ENCODE measurements at regions not wholly inside any gene's neighbourhood (a gene's known extent, or its start where the extent isn't known, plus 50 kb on each side); places are given as distances from the start of the nearest gene placed in this dataset.
A peak's percentile ranks its signal among the peaks of the same experiment; 100 is the strongest.

DNA sequence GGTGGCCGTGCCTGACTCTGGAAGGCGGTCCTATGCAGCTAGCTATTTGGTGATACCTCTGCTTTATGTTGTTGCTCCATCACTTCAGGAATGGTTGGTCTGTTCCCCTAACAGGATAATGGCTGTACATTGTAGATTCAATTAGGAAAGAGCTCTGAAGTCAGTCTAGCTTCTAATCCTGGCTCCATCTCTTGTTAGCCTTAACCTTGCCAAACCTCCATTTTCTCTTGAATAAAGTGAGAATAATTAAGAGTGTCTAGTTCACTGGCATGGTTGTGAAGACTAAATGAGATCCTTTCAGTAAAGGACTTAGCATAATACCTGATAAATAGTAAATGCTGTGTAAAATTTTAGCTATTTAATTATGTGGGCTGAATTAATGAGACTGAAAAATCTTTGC lies 262.5 kb upstream of the ARHGAP20 start:
- DNase-seq, result no peak

DNA sequence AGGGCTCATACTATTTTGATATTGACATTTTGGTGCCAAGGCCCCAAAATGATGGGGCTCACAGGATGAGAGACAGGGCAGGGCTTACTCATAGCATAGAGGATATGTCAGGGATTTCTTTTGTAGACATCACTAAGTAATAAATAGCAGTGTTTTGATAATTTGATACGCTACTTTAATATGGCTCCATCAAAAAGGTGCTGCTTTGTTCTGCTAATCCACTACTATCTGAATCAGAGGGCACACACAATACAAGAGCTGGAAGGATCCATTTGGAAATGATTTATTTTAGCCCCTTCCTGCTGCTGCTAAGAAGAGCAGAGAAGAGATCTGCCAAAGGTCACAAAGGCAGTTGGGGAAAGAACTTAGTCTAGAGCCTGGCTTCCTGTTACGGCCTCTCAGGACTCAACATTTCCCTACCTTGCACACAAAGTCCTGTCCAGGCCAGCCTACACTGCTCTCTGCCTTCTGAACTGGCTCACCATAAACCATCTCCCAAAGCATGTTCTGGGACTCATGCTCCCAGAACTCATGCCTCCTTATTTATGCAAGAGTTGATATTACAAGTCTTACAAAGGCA lies 261.3 kb upstream of the ARHGAP20 start:
- no peak for DNase-seq

DNA sequence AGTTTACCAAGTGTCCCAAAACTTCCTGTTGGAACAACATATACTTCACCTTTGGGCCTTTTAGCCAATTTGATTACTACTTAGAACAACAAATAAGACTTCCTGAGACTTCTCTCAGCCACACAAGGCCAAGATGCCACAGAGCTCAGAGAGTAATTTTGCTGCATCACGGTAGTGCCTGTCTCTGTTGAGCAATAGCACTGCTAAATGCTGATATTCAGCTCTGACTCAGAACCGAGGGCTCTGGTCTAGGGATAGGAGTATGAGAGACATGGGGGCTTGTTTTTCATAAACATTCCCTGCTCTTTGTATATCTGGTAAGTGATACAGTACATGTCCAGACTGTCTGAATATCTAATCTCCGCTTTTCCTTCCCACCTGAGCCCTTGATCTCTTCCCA lies 260.4 kb upstream of the ARHGAP20 start:
- no peak for DNase-seq

DNA sequence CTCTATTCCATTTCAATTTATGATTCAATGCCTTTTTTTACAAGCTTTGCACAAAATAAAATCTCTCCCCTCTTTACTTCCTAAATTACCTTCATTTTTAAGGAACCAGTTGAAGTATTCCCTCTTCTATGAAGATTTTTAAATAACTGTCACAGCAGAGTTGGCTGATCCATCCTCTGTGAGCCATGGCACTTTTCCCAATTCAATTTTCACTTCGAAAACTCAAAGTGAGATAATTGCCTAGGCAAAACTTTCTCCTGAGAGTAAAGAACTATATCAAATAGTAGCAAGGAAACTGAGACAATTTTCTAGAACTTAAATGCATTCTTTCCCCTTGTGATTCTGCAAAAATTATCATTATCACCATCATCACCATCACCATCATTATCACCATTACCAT lies 259.9 kb upstream of the ARHGAP20 start:
- DNase-seq, result no peak

DNA sequence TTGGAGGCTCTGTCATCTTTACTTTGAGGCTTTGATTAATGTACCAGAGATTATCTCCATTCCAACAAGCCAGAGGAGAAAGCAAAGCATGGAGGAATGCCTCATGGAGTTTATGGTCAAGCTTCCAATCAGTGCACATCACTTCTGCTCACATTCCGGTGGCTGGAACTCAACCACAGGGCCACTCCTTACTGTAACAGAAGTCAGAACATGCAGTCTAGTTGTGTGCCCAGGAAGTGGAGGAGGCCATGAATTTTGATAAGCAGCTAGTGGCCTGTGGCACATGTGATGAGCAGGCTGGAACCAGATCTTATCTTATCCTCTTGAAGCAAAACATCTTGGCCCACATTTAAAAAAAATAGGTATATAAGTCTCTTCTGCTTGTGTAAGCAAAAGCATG lies 258.9 kb upstream of the ARHGAP20 start:
- DNase-seq, result no peak

DNA sequence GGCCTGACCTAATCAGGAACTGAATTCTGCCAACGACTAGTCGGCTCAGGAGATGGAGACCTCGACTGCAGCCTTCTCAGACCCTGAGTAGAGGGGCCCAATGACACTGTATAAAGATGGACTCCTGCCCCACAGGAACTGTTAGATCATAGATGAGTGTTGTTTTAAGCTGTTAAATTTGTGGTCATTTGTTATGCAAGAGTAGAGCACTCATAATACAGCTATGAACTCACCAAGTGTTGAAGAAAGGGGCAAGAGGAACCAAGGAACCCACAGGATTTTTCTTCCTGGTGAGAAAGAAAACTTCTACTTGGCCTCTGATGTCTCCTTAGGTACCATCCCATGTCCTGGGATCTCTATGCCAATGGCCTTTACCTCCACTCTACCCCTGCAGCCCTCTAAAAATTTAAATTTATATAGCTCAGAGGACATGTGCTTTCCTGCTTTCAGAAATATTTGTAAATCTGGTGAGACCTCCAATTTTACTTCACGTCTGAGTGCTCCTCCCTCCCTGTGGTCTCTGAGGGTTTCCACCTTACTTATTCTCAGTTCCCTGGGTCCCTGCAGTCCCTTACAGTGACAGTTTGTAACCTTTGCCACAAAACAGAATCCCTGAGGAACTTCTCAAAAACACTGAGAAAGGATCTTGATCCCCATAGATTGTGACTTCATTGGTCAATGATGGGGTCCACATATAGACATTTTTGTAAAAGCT lies 256.3 kb upstream of the ARHGAP20 start:
- DNase-seq, result no peak

DNA sequence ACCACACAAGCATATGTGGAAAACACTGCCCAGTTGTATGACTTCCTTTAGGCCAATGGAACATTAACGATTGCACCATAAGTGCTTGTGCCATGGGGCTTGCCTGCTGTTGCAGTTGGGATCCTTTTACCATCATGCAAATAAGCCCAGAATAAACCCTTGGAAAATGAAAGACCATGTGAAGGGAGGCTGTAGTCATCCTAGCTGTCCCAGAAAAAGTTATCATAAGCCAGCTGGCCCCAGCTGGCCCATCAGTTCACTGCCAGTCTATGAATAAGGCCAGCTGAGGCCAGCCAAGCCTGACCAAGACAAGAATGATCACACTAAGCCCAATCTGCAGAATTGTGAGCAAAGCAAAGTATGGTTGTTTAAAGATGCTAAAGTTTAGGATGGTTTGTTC lies 253.9 kb upstream of the ARHGAP20 start:
- DNase-seq, result no peak

DNA sequence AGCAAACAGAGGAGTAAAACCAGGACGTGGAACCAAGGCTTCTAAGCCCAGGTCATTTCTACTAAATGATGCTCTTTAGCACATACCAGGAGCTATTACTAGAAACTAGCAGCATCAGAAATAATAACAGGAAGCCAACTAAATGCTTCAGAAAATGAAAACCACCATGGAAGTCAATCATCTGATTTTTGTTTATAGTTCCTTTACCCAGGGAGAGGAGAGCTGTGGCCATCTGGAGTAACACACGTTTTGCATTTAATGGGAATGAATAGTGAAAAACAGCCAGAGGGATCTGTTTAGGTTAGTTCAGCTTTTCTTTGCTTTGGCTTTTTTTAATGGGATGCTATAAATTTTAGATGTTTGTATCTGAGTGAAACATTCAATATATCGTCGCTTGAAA lies 250.7 kb upstream of the ARHGAP20 start:
- no peak for DNase-seq

DNA sequence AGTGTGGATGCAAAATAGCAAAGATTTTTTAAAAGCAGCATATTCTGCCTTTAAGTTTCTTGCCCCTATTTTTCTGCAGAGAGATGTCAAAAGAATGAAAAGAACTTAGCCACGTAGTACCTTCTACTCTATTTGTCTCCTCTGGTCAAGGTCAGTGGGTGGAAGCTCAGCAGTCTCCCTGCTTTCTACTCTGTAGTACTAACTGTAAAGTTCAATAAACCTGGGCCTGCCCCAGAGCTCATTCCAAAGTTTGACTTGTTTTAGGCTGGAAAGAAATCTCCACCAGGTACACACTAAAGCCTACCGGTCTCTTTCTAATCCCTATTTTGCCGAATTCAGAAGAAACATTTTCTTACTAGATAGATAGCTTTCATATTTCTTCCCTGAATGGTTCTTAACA lies 247.9 kb upstream of the ARHGAP20 start:
- no peak for DNase-seq

DNA sequence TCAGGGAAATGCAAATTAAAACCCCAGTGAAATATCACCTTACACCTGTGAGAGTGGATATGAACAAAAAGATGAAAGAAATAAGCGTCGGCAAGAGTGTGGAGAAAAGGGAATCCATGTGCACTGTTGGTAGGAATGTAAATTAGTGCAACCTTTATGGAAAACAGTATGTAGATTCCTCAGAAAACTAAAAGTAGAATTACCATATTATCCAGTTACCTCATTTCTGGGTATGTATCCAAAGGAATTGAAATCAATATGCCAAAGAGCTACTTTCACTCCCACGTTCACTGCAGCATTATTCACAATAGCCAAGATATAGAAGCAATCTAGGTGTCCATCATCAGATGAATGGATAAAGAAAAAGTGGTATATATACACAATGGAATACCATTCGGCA lies 246.0 kb upstream of the ARHGAP20 start:
- DNase-seq, result no peak

DNA sequence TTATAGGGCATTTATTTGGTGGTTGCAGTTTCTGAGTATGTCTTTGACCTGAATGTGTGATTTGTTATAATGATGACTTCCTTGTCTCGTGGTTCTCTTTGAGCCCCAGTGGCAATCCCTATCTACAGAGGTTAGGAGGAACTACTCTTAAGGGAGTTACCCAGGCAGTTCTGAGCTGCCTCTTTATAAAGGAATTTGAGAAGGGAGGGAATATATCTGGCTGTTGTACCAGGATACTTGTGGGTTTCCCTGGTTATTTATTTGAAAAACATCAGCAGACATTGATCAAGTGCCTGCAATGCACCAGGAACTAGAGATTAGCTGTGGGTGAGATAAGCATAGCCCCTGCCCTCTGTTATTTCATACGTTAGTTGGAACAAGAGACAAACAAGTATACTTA lies 243.5 kb upstream of the ARHGAP20 start:
- no peak for DNase-seq

DNA sequence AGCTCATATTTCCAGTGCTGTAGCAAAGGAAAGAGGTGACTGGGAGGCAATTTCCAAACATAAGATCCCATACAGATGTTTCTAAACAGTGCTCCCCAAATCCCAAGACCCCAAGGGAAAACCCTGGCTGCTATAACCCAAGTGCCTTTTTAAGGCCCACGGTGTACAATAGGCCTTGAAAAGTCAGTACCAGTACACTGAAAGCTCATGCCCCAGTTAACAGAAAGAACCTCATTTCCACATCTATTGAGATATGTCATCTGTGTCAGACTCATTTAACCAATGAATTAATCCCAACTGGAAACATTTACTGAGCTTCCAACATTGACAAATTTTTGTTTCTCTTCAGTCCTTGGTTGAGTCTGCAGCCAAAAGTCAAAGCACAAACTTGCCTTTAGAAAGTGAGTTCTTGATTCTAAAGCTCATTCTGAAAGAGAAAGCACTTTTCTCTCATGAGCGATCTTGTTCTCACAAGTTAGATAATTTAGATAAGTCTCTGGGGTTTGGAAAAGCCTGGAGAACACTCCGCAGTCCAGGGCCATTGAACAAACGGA lies 239.8 kb upstream of the ARHGAP20 start:
- no peak for DNase-seq

DNA sequence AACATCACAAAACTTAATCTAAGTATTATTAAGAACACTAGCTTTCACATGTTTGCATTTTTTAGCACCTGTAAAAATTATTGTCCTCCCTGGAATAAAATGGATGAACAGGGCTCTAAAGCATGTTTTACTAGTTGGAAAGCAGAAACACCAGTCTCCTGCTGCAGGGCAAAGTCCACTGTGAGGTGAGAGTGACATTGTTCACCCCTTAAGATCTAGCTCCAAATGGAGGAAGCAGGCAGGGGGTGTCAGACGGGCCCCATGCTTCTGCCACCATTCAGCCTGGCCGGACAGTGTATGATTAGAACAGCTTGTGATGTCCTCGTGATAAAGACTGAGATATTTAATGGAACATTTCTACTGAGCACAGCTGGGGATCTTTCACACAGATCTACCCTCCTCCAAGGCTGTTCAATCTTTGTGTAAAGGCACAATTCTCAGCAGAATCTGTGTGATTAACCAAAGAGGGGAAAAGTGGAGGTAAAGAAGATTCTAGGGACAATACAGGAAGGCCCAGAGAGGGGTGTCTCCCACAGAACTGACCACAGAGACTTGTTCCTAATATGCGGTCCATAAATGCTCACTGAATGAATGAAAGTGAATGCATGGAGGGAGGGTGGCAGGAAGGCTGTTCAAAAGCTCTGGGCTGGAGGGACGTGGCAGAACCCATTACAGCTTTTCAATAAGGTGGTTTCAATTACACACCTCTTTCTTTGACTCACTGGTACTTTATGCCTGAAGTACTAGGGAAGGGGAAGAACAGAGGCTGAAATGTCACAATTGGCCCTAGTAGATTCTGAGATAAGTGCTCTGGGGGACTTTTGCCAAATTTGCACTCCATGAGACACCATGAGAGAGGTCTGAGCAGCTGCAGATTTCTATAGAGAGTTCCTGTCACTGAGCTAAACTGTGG lies 239.1 kb upstream of the ARHGAP20 start:
- DNase-seq, result no peak

DNA sequence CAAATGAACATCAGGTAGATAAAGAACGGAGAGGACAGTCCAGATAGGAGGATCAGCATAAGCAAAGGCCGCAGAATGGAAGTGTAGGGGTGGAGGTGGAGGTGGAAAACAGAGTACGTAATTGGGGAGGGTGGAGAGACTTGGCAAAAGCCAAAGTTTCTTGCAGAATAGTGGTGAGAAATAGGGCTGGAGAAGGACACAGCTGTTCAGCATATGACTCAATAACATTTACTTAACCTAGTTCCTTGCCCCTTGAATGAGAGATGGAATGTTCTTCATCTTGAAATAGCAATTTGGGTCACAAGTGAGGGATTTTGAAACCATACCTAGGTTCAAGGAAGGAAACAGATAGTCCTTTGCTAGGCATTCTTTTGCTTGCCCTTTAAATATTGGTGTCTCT lies 235.9 kb upstream of the ARHGAP20 start:
- DNase-seq, result no peak

DNA sequence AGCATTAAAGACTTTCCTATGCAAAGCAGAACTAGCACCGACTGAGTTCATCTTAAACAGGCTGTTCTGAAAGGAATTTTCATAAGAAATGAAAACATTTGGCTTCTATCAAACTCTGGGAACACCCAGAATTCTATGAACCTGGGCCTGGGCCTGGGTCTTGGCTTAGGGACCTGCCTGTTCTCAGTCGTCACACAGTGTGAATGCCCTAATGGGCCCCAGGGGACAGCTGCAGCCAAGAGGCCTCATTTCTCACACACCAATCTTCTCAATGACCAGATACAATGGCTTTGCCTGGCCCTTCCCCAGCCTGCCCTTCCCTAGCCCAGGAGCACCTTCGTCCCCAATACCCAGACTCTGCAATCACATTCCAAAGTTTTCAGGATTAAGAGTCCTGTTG lies 234.9 kb upstream of the ARHGAP20 start:
- DNase-seq, result no peak

DNA sequence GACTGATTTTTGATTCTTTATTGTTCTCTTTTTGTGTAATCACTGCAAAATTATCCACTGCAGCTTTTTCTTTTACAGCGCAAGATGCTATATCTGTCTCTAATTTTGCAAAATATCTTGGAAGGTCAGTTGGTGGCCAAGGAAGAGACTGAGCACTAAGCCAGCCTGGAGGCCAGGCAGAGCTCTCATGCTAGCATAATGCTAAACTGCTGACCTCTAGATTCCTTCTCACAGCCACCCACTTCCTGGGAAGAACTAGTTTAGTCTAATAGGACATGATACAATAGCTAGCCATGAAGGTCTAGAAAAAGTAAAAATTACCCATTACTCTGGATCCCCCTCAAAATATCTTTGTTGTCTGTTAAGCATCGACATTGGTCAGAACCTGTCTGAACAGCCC lies 227.2 kb upstream of the ARHGAP20 start:
- no peak for DNase-seq

DNA sequence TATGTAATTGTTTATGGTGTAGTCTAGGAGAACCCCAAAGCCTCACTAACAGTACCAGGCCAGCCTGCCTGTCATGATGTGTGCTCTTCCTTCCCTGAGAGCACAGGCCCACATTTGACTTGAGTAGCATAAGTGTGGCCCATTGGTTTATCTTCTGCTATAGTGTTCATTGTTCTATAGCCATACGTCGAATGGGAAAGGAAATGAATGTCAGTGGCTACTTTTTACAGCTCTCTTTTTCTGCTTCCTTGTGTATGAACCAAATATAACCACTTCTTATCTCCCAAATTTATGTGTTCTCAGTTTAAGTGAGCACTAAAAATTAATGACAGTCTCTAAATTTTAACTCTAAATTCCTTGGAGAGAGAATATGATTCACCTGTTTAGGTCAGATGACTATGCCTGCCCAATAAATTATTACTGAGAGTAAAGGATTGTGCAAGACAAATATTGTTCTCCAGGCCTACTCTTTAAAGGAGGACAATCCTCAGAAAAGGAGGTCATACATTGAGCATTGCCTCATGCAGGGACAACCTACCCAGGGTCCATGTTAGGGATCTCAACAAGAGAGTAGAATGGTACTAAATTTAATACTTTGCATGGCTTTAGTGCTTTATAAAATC lies 222.9 kb upstream of the ARHGAP20 start:
- DNase-seq, result no peak

DNA sequence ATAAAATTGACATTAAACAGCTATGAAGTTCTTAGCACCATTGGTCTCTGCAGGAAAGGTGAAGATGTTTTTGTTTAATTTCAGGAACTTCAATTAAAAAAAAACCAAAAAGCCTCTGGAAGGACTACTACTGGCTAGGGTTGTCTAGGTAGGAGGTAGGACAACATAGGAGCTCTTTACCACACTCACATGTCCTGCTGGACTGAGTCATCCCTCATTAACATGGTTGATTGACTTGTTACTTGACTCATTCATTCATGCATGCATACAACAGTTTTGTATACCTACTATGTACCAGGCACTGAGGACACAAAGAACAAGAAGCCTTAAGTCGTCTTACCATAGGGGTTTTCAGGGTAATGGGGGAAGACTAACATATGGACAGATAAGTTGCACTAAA lies 216.9 kb upstream of the ARHGAP20 start:
- DNase-seq, result no peak

DNA sequence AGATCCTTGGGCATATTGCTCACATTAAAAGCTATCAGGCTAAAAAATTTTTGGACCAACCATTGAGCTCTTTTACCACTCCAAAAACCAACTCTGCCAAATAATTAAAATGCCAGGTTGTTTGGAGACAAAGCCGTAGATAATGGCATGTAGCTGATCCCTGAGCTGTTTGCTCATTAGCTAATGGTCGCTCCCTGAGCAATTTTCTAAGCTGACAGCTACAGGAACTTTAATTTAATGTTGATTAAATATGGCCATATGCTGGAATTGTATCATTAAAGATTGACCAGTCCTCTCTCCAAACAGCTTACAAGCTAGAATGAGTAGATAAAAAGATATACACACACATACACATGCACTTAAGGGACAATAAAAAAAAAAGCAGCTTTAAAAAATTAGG lies 216.2 kb upstream of the ARHGAP20 start:
- peak in 1 of 2 experiments; percentile 27 for DNase-seq

DNA sequence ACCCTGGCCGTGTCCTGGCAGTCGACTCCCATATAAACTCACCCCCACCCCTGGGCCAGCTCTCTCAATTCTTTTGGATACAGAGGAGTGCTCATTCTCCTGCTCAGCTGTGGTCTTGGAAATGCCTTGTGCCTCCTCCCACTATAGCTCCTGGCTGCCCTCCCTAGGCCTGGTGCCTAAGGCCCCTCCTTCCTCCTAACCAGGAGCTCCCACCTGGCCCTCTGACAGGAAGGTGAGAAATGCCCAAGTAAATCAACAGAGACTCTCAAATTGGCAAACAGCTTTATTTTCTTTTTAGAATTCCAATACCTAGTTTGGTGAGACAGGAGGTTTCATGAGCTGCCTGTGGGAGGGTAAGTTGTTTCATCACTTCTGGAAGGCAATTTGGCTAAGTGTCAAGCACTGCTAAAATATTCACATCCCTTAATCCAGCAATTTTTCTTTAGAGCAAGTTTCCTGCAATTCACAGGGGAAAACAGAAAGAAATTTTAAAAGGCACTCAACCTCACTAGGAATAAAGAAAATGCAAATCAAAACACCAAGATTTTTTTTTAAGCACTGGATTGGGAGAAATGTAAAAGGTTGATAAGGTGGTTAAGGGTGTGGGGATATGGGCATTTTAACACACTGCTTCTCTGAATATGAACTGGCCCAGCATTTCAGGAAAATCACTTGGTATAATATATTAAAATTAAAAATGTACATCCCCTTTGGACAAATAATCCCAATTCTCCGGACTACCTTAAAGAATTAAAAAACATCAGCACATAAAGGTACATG lies 209.7 kb upstream of the ARHGAP20 start:
- DNase-seq, result peak in 1 of 2 experiments; percentile 15

DNA sequence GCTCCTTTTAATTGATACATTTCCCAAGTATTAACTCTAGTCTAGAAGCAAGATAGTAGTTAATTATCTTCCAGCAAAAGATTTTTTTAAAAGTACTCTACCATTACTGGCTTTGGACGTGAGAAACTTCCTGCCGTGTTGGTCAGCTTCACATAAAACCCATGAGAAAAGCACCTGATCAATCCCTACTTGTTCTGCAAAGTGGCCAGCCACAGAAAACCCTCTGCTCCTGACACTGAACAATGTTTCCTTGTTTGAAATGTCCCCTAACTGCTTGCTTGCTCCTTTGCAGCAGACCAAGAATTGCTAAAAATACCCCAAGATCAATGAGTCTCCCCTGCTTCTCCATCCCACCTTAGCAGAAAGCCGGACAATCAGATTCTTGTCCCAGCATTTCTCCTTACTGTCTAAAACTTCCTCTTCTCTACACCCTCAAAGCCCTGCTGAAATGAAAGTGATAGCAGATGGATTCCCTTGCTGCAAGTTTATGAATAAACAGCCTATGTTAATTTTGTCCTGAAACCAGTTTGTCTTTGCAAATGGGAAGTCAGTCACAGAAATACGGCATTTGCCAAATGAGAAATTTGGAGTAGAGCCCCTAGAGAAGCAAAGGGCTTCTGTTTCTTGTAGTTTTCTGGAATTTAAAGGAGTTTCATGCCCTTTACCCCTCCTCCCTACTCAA lies 207.1 kb upstream of the ARHGAP20 start:
- no peak for DNase-seq

DNA sequence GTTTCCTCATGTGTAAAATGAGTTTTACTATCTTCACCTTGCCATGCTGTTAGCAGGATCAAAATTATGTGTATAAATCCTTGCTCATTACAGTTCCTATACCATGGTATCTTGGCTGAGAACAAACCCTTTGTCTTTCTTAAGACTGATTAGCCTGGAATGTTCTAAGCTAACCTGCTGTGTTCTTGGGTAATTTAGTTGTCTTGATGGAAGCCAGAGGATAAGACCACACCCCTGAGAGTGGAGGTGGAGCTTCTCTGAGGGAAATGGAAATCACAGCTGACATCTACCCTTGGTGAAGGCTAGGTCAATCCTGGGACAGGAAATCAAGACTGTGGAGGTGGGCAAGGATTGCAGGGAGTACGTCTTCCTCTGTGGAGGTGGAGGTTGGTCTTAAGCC lies 206.1 kb upstream of the ARHGAP20 start:
- DNase-seq, result no peak

Measured in NCI-H446 (cell line).